GM06990 (cell line): ENCODE measurements at regions not wholly inside any gene's neighbourhood (a gene's known extent, or its start where the extent isn't known, plus 50 kb on each side); places are given as distances from the start of the nearest gene placed in this dataset.

ENCODE experiments used
- DNase-seq: peaks from one replicate; pipeline ENCODE4 v3.0.0-alpha.2; 2011; ENCODE audit not compliant: insufficient read length; ENCODE audit errors: extremely low read depth
- H3K27me3 ChIP-seq: replicated peaks from 2 replicates; pipeline ENCODE4 v1.6.0; 2011; ENCODE audit warnings: low read length; ENCODE audit not compliant: control insufficient read depth, insufficient read depth
- H3K36me3 ChIP-seq: 2 replicates; pipeline ENCODE4 v1.5.1; 2011; ENCODE audit warnings: low read length; ENCODE audit not compliant: control insufficient read depth, insufficient read depth
- H3K4me3 ChIP-seq: replicated peaks from 2 replicates; pipeline ENCODE4 v1.5.1; 2011; ENCODE audit warnings: low read depth, mild to moderate bottlenecking, control low read depth, low read length
- TF ChIP-seq, protein P1 (sequence below): IDR thresholded peaks from 2 replicates; pipeline ENCODE4 v1.5.1; 2011; ENCODE audit warnings: low read length, control low read depth, mild to moderate bottlenecking, inconsistent platforms; ENCODE audit not compliant: insufficient read depth, poor library complexity, severe bottlenecking

DNA sequence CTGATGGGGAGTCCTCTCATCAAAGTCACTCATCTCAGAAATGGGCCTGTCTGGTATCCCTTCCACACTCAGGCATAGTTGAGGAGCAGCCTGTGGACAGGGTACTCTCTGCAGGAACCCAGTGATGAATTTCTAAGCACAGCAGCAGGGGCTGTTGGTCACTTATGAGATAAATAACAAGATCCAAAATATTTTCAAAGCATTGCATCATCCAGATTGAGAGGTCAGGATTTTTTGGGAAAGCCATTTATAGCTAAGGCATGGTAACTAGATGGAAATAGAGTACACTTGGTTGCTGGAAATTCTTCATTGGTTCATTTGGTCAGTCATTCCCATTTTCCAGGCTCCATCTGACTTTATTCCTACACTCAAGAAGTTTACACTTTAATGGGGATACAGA lies 246.8 kb upstream of the RAI14 start:
- TF ChIP-seq, protein P1, sequence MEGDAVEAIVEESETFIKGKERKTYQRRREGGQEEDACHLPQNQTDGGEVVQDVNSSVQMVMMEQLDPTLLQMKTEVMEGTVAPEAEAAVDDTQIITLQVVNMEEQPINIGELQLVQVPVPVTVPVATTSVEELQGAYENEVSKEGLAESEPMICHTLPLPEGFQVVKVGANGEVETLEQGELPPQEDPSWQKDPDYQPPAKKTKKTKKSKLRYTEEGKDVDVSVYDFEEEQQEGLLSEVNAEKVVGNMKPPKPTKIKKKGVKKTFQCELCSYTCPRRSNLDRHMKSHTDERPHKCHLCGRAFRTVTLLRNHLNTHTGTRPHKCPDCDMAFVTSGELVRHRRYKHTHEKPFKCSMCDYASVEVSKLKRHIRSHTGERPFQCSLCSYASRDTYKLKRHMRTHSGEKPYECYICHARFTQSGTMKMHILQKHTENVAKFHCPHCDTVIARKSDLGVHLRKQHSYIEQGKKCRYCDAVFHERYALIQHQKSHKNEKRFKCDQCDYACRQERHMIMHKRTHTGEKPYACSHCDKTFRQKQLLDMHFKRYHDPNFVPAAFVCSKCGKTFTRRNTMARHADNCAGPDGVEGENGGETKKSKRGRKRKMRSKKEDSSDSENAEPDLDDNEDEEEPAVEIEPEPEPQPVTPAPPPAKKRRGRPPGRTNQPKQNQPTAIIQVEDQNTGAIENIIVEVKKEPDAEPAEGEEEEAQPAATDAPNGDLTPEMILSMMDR, result no peak
- Histone ChIP-seq H3K4me3 (no peak overlapping the region), H3K36me3 (no peaks in the 10 kb centered on the region), H3K27me3 (no peaks in the 10 kb centered on the region)
- no peak for DNase-seq

GRCh38 chr5:34410411-34411139 lies 245.6 kb upstream of the RAI14 start:
- DNase-seq, result no peak
- TF ChIP-seq, protein P1, result no peak
- H3K36me3 ChIP-seq, result no peaks in the 10 kb centered on the region
- no peak overlapping the region for H3K4me3 ChIP-seq
- H3K27me3 ChIP-seq, result no peaks in the 10 kb centered on the region

- TF ChIP-seq, protein P1, result no peak
- no peaks in the 10 kb centered on the region for H3K27me3 ChIP-seq
- DNase-seq, result no peak
- H3K36me3 ChIP-seq, result no peaks in the 10 kb centered on the region
- no peak overlapping the region for H3K4me3 ChIP-seq
Measured at GRCh38 chr5:34411470-34412346, 244.4 kb upstream of the RAI14 start.

DNA sequence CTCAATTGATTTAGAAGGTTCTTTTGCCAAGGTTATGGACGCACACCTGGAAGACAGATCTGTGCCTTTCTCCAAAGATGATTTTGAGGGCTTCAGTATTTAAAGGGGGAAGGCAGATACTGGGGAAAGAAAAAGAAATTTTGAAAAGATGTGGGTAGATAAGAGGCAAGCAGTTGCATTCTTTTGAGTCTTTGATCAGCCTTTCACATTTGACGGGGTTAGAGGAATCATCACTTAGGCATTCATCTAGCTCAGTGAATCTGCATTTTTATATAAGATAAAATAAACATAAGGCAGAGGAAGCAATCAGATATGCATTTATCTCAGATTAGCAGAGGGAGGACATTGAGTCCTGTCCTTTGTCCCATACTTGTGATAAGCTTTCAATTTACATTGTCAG lies 243.4 kb upstream of the RAI14 start:
- TF ChIP-seq, protein P1, result no peak
- Histone ChIP-seq H3K36me3 (no peaks in the 10 kb centered on the region), H3K4me3 (no peak overlapping the region), H3K27me3 (no peaks in the 10 kb centered on the region)
- DNase-seq, result no peak

DNA sequence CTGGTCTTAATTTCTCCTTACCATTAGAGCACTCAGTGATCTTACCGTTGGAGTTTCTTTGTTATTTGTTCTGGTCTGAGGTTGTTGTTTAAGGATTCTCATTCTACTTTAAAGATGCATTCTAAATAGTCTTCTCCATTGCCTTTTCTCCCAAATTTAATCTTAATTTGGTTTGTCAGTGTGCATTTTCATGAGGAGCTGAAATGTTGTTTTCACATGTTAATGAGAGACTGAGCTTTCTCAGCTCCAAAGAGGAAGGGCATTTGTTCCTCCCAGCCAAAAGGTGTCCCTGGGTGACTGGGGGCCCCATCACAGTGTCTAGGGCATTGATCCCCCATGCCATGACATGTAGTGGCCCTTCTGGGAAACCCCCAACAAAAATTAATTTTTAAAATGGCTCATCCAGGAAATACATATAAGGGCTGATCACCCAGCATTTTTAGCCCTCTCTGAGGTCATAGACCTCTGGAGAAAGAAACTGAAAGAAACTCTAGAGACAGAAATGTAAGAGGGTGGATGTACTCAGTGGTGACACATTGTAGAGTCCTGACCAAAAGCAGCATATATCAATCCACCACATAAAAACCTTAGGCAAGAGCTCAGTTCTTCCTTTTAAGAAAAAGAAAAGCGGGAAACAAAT lies 240.4 kb upstream of the RAI14 start:
- no peak overlapping the region for H3K4me3 ChIP-seq
- no peaks in the 10 kb centered on the region for H3K36me3 ChIP-seq
- H3K27me3 ChIP-seq, result no peaks in the 10 kb centered on the region
- TF ChIP-seq, protein P1, result no peak
- DNase-seq, result peak; percentile 24
